SK-N-MC (cell line): ENCODE measurements at regions not wholly inside any gene's neighbourhood (a gene's known extent, or its start where the extent isn't known, plus 50 kb on each side); places are given as distances from the start of the nearest gene placed in this dataset.
"Not testable (repeated sequence)": the region's sequence is repeated elsewhere in the genome, so short reads cannot be mapped to it uniquely, and the experiment has no call there.

ENCODE experiments used
- EZH2 ChIP-seq: fragments of 200-600 bp; sonication (generic); IDR thresholded peaks from one replicate; pipeline ENCODE4 v1.6.1; 2017; ENCODE audit warnings: antibody characterized with exemption
- POLR2AphosphoS5 ChIP-seq: IDR thresholded peaks from 2 replicates; pipeline ENCODE4 v1.6.1; 2012; ENCODE audit warnings: mild to moderate bottlenecking, low read depth, low read length, borderline replicate concordance

GRCh38 chr4:183818591-183818990 lies 86.5 kb upstream of the STOX2 start:
- TF ChIP-seq EZH2, POLR2AphosphoS5: not testable (repeated sequence)
